Breast epithelium (tissue), 4 donors: ENCODE measurements at regions not wholly inside any gene's neighbourhood (a gene's known extent, or its start where the extent isn't known, plus 50 kb on each side); places are given as distances from the start of the nearest gene placed in this dataset.

Source experiments
- DNase-seq, 2 donors: peaks; one replicate each; pipeline ENCODE4 v3.0.0-alpha.2; 2019; ENCODE audit warnings: low spot score in 2 of 2
- H3K27ac ChIP-seq, 2 donors: fragments of 200-600 bp; sonication (generic) in 1 of 2; one replicate each; pipeline ENCODE4 v1.5.1; 2016 to 2019; ENCODE audit warnings: mild to moderate bottlenecking in 1 of 2
- H3K27me3 ChIP-seq, 2 donors: fragments of 200-600 bp; sonication (generic) in 1 of 2; one replicate each; pipeline versions ENCODE4 v1.5.1 to v1.6.0; 2017 to 2019; ENCODE audit warnings: control low read depth in 1 of 2, mild to moderate bottlenecking in 1 of 2
- H3K36me3 ChIP-seq: fragments of 200-600 bp; one replicate; pipeline ENCODE4 v1.5.1; 2019
- H3K4me1 ChIP-seq, 2 donors: fragments of 200-600 bp; sonication (generic); one replicate each; pipeline ENCODE4 v1.5.1; 2016 to 2019; ENCODE audit warnings: control low read depth in 1 of 2
- H3K4me3 ChIP-seq, 3 donors: fragments of 200-600 bp; sonication (generic); 1 replicate in 2 of 3; 2 replicates in 1 of 3; pipeline ENCODE4 v1.5.1; 2016 to 2019; ENCODE audit warnings: mild to moderate bottlenecking in 3 of 3, moderate library complexity in 2 of 3
- H3K9me3 ChIP-seq, 2 donors: fragments of 200-600 bp; sonication (generic) in 1 of 2; one replicate each; pipeline ENCODE4 v1.5.1; 2016 to 2019; ENCODE audit warnings: control low read depth in 1 of 2
- POLR2A ChIP-seq: fragments of 450-650 bp; IDR thresholded peaks from one replicate; pipeline ENCODE4 v1.6.1; 2016; ENCODE audit warnings: antibody characterized with exemption, mild to moderate bottlenecking, moderate library complexity
- POLR2AphosphoS5 ChIP-seq, 3 donors: sonication (generic); formaldehyde crosslinking; IDR thresholded peaks; one replicate each; pipeline ENCODE4 v1.6.1; 2017; ENCODE audit warnings: antibody characterized with exemption in 3 of 3
- intact Hi-C: fragments of 100-400 bp; cut with DNase I; formaldehyde crosslinking; loops from one replicate; pipeline ENCODE4 v1.15.1; 2023; ENCODE audit warnings: low total_unique reads
- TF ChIP-seq, protein P1 (sequence below), 3 donors: fragments of 450-650 bp; IDR thresholded peaks; one replicate each; pipeline ENCODE4 v1.5.1; 2016 to 2017; ENCODE audit warnings: antibody characterized with exemption in 3 of 3, mild to moderate bottlenecking in 3 of 3, moderate library complexity in 3 of 3

DNA sequence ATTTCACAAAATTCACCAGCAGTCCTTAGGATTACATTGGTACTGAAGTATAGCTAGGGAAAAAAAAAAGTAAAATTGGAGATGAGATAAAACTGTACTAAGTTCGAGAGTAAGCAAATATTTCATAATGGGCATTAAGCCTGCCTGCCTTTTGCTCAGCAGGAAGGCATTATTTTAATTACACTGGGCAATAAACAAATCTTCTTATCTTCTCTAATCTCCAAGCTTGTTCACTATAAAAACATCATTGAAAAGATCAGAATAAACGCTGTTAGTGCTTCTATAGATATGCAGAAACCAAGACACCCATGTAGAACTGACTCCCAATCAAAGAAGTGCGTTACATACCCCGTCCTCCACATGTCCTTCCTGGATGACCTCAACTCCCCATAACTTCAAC lies 174.2 kb upstream of the CHODL start:
- TF ChIP-seq POLR2A (no peak), POLR2AphosphoS5 (IDR thresholded peaks at IDR 0.05) (no peak)
- TF ChIP-seq, protein P1, sequence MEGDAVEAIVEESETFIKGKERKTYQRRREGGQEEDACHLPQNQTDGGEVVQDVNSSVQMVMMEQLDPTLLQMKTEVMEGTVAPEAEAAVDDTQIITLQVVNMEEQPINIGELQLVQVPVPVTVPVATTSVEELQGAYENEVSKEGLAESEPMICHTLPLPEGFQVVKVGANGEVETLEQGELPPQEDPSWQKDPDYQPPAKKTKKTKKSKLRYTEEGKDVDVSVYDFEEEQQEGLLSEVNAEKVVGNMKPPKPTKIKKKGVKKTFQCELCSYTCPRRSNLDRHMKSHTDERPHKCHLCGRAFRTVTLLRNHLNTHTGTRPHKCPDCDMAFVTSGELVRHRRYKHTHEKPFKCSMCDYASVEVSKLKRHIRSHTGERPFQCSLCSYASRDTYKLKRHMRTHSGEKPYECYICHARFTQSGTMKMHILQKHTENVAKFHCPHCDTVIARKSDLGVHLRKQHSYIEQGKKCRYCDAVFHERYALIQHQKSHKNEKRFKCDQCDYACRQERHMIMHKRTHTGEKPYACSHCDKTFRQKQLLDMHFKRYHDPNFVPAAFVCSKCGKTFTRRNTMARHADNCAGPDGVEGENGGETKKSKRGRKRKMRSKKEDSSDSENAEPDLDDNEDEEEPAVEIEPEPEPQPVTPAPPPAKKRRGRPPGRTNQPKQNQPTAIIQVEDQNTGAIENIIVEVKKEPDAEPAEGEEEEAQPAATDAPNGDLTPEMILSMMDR (IDR thresholded peaks at IDR 0.05), result no peak
- intact Hi-C loops, result no loop called here
- DNase-seq, result no peak
- H3K4me1 ChIP-seq, result no peaks in the 10 kb centered on the region
- H3K36me3 ChIP-seq, result no peaks in the 10 kb centered on the region
- H3K9me3 ChIP-seq, result no peaks in the 10 kb centered on the region
- H3K27me3 ChIP-seq, result no peaks in the 10 kb centered on the region
- no peak overlapping the region for H3K4me3 ChIP-seq
- H3K27ac ChIP-seq, result no peak overlapping the region

DNA sequence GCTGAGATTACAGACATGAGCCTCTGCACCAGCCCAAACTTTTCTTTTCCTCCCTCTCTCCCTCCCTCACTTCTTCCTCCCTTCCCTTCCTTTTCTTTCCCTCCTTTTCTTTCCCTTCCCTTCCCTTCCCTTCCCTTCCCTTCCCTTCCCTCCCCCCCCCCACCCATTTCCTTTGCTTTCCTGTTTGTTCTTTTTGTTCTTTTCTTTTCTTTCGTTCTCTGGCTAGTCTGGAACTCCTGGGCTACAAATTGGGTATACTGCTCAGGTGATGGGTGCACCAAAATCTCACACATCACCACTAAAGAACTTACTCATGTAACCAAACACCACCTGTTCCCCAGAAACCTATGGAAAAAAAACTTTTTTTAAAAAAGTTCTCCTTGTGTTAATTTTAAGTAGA lies 174.8 kb upstream of the CHODL start:
- Histone ChIP-seq H3K9me3 (no peaks in the 10 kb centered on the region), H3K27ac (no peak overlapping the region), H3K27me3 (no peaks in the 10 kb centered on the region), H3K4me1 (no peaks in the 10 kb centered on the region), H3K4me3 (no peak overlapping the region), H3K36me3 (no peaks in the 10 kb centered on the region)
- intact Hi-C loops, result no loop called here
- DNase-seq, result no peak
- TF ChIP-seq, protein P1 (IDR thresholded peaks at IDR 0.05), result no peak
- TF ChIP-seq POLR2A (no peak), POLR2AphosphoS5 (IDR thresholded peaks at IDR 0.05) (no peak)

DNA sequence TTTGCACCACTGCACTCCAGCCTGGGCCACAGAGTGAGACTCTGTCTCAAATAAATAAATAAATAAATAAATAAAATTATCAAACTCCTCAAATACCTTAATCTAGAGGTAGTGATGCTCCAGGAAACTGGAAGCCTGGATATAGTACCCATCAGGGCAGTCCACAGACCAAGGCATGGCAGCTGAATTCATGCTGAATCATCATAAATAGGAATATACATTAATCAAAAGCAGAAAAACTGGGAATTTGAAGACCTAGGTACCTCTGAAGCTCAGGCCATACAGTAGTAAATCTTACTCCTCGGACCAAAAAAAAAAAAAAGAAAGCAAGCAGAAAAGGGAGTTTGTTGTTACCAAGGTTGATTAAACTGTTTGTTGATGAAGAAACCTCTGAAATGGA lies 184.2 kb upstream of the CHODL start:
- H3K4me1 ChIP-seq, result no peaks in the 10 kb centered on the region
- DNase-seq, result no peak
- no peaks in the 10 kb centered on the region for H3K9me3 ChIP-seq
- H3K36me3 ChIP-seq, result no peaks in the 10 kb centered on the region
- H3K27me3 ChIP-seq, result no peaks in the 10 kb centered on the region
- intact Hi-C loops, result no loop called here
- TF ChIP-seq POLR2AphosphoS5 (IDR thresholded peaks at IDR 0.05) (no peak), POLR2A (no peak)
- TF ChIP-seq, protein P1 (IDR thresholded peaks at IDR 0.05), result no peak
- H3K27ac ChIP-seq, result no peak overlapping the region
- H3K4me3 ChIP-seq, result no peak overlapping the region

DNA sequence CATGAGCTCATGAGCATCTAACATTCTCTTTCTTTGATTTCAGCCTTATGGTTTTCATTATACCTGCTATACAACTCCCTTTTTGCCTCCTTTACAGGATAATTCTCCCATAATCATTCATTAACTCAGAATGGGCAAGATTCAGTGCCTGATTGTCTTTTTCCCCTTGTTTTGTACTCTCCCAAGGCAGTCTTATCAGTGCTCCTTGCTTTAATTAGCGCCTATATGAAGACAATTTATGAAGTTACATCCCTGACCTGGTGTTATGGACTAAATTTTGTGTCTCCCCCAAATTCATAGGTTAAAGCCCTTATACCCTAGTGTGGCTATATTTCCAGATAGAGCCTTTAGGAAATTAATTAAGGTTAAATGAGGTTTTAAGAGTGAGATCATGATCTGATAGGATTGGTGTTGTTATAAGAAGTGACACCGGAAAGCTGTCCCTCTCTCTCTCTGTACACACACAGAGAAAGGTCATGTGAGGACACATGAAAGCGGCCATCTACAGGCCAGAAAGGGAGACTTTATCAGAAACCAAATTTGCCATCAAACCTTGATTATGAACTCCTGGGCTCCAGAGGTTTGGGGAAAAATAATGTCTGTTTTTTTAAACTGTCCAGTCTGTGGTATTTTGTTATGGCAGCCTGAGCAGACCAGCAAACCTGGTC lies 185.8 kb upstream of the CHODL start:
- no peak overlapping the region for H3K27ac ChIP-seq
- no peaks in the 10 kb centered on the region for H3K27me3 ChIP-seq
- TF ChIP-seq, protein P1 (IDR thresholded peaks at IDR 0.05), result no peak
- TF ChIP-seq POLR2AphosphoS5 (IDR thresholded peaks at IDR 0.05) (no peak), POLR2A (no peak)
- no peaks in the 10 kb centered on the region for H3K4me1 ChIP-seq
- H3K9me3 ChIP-seq, result no peaks in the 10 kb centered on the region
- intact Hi-C loops, result no loop called here
- no peaks in the 10 kb centered on the region for H3K36me3 ChIP-seq
- H3K4me3 ChIP-seq, result no peak overlapping the region
- DNase-seq, result no peak

DNA sequence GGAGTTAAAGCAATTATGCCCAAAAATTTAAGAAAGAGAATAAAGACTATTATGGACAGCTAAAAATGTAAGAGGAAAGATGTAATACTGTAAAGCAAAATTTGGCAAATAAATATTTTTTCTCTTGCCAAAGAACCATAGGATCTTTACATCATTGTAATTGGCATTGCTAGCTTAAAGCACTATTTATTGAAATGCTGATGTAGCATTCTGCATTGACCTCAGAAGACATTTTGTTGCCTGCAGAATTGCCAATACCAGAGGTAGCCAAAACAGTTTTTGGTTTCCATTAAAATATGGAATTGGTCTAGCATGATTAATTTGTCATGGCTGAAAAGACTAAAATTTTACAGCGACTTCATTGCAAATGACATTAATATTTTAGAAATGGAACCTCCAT lies 191.5 kb upstream of the CHODL start:
- no peaks in the 10 kb centered on the region for H3K27me3 ChIP-seq
- H3K9me3 ChIP-seq, result no peaks in the 10 kb centered on the region
- TF ChIP-seq POLR2A, result no peak
- TF ChIP-seq POLR2AphosphoS5 (IDR thresholded peaks at IDR 0.05), result no peak
- TF ChIP-seq, protein P1 (IDR thresholded peaks at IDR 0.05), result no peak
- no peaks in the 10 kb centered on the region for H3K4me1 ChIP-seq
- intact Hi-C loops, result no loop called here
- H3K36me3 ChIP-seq, result no peaks in the 10 kb centered on the region
- DNase-seq, result no peak
- H3K4me3 ChIP-seq, result no peak overlapping the region
- H3K27ac ChIP-seq, result no peak overlapping the region
